SHP77 treated with DMSO at 0.1 percent for 48 hours (cell line): ENCODE measurements at regions not wholly inside any gene's neighbourhood (a gene's known extent, or its start where the extent isn't known, plus 50 kb on each side); places are given as distances from the start of the nearest gene placed in this dataset.

Source experiments
- DNase-seq: peaks from one replicate; lab custom pipeline; 2025; lab: John Stamatoyannopoulos, UW

GRCh38 chr1:115140442-115141144 lies 51.3 kb upstream of the TSPAN2 start:
- no peak for DNase-seq

GRCh38 chr1:115139381-115139780 lies 50.1 kb upstream of the TSPAN2 start:
- no peak for DNase-seq
